ENCODE measurements at regions not wholly inside any gene's neighbourhood (a gene's known extent, or its start where the extent isn't known, plus 50 kb on each side); places are given as distances from the start of the nearest gene placed in this dataset.

- no peak for DNase-seq
- H3K4me1 ChIP-seq (ENCODE audit: control insufficient read depth, insufficient read depth, low read length), result no peaks in the 10 kb centered on the region
- Mint-ChIP-seq H3K27me3 (ENCODE audit: insufficient read depth) (no peaks in the 10 kb centered on the region), H3K4me1 (no peaks in the 10 kb centered on the region), H3K9me3 (no peaks in the 10 kb centered on the region), H3K27ac (no peak overlapping the region), H3K4me3 (no peak overlapping the region), H3K36me3 (ENCODE audit: low read depth) (no peaks in the 10 kb centered on the region)
- no peak for TF ChIP-seq CTCF (conservative IDR thresholded peaks at IDR 0.05)
- H3K27ac ChIP-seq (ENCODE audit: low read depth, low read length), result no peak overlapping the region
- no peaks in the 10 kb centered on the region for H3K36me3 ChIP-seq (ENCODE audit: control insufficient read depth, insufficient read depth, low read length)
- H3K9ac ChIP-seq (ENCODE audit: extremely low read depth, low read length, poor library complexity, severe bottlenecking), result no peak overlapping the region
- H3K4me3 ChIP-seq (ENCODE audit: low read length), result no peak overlapping the region
- no peaks in the 10 kb centered on the region for H3K27me3 ChIP-seq (ENCODE audit: control insufficient read depth, insufficient read depth, low read length, poor library complexity, severe bottlenecking)
- H3K9me3 ChIP-seq (ENCODE audit: control insufficient read depth, low read length), result no peaks in the 10 kb centered on the region
Observed at GRCh38 chr3:148584438-148584837, 113.3 kb upstream of the AGTR1 start.

- WGBS, 2 experiments (ENCODE audit: insufficient coverage in 1 of 2, insufficient read length in 1 of 2), result 90 to 100% methylated on average over 2 to 5 of the region's 5 CpGs
- no peak for DNase-seq
- Mint-ChIP-seq H3K4me1 (no peaks in the 10 kb centered on the region), H3K4me3 (no peak overlapping the region), H3K27me3 (ENCODE audit: insufficient read depth) (no peaks in the 10 kb centered on the region), H3K27ac (no peak overlapping the region), H3K9me3 (no peaks in the 10 kb centered on the region), H3K36me3 (ENCODE audit: low read depth) (no peaks in the 10 kb centered on the region)
- no peaks in the 10 kb centered on the region for H3K4me1 ChIP-seq (ENCODE audit: control insufficient read depth, insufficient read depth, low read length)
- no peaks in the 10 kb centered on the region for H3K36me3 ChIP-seq (ENCODE audit: control insufficient read depth, insufficient read depth, low read length)
- H3K27me3 ChIP-seq (ENCODE audit: control insufficient read depth, insufficient read depth, low read length, poor library complexity, severe bottlenecking), result no peaks in the 10 kb centered on the region
- no peak overlapping the region for H3K4me3 ChIP-seq (ENCODE audit: low read length)
- no peaks in the 10 kb centered on the region for H3K9me3 ChIP-seq (ENCODE audit: control insufficient read depth, low read length)
- H3K27ac ChIP-seq (ENCODE audit: low read depth, low read length), result no peak overlapping the region
- H3K9ac ChIP-seq (ENCODE audit: extremely low read depth, low read length, poor library complexity, severe bottlenecking), result no peak overlapping the region
- TF ChIP-seq CTCF (conservative IDR thresholded peaks at IDR 0.05), result no peak
Observed at GRCh38 chr3:148585671-148586379, 111.9 kb upstream of the AGTR1 start.

GRCh38 chr3:148588291-148588690 is 109.4 kb upstream of the AGTR1 start:
- no peaks in the 10 kb centered on the region for H3K4me1 Mint-ChIP-seq
- H3K36me3 ChIP-seq (ENCODE audit: control insufficient read depth, insufficient read depth, low read length), result no peaks in the 10 kb centered on the region
- no peak overlapping the region for H3K9ac ChIP-seq (ENCODE audit: extremely low read depth, low read length, poor library complexity, severe bottlenecking)
- H3K4me3 Mint-ChIP-seq, result no peak overlapping the region
- H3K36me3 Mint-ChIP-seq (ENCODE audit: low read depth), result no peaks in the 10 kb centered on the region
- no peak overlapping the region for H3K4me3 ChIP-seq (ENCODE audit: low read length)
- peaks cover 2% of the 10 kb centered on the region for H3K9me3 Mint-ChIP-seq
- no peak for DNase-seq
- no peak overlapping the region for H3K27ac ChIP-seq (ENCODE audit: low read depth, low read length)
- no peak overlapping the region for H3K27ac Mint-ChIP-seq
- 94 to 98% methylated on average over 2 of the region's 2 CpGs for WGBS, 2 experiments (ENCODE audit: insufficient coverage in 1 of 2, insufficient read length in 1 of 2)
- no peaks in the 10 kb centered on the region for H3K27me3 ChIP-seq (ENCODE audit: control insufficient read depth, insufficient read depth, low read length, poor library complexity, severe bottlenecking)
- H3K27me3 Mint-ChIP-seq (ENCODE audit: insufficient read depth), result no peaks in the 10 kb centered on the region
- no peak for TF ChIP-seq CTCF (conservative IDR thresholded peaks at IDR 0.05)
- no peaks in the 10 kb centered on the region for H3K4me1 ChIP-seq (ENCODE audit: control insufficient read depth, insufficient read depth, low read length)
- H3K9me3 ChIP-seq (ENCODE audit: control insufficient read depth, low read length), result peaks cover 8% of the 10 kb centered on the region
